CD4-positive, alpha-beta T cell treated with Interferon gamma for 1 hour (primary cell): ENCODE measurements at regions not wholly inside any gene's neighbourhood (a gene's known extent, or its start where the extent isn't known, plus 50 kb on each side); places are given as distances from the start of the nearest gene placed in this dataset.

Experiments
- DNase-seq: peaks from one replicate; pipeline ENCODE4 v3.0.0-alpha.2; 2020

DNA sequence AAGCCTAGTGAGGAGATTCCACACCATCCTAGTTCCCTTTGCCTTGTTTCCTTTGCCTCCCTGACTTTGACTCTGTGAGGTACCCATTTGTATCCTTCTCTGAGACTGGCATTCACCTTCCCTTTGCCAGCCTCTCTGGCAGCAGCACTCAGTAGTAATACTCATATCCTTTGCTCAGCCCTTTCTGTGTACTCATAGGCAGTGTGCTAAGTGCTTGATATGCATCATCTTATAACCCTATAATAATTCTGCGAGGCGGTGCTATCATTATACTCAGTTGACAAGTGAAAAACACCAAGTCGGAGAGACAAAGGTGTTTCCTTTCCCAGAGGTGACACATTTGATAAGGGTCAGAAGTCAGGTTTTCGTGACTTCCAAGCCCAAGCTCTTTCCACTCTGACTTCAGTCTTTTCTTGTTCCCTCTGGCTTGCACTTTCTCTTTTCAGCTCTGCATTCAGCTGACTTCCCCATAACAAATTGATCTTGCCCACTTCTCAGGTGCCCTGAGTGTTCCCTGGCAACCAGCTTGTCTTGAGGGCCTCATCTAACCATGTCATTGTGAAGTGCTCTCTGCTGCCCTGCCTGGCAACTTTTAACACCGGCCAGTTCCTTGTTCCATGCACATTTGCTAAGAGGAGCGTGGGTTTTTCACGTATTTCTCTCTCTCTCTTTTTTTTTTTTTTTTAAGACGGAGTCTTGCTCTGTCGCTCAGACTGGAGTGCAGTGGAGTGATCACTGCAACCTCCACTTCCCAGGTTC lies 94.5 kb upstream of the UPP2 start:
- peak; percentile 3 for DNase-seq

DNA sequence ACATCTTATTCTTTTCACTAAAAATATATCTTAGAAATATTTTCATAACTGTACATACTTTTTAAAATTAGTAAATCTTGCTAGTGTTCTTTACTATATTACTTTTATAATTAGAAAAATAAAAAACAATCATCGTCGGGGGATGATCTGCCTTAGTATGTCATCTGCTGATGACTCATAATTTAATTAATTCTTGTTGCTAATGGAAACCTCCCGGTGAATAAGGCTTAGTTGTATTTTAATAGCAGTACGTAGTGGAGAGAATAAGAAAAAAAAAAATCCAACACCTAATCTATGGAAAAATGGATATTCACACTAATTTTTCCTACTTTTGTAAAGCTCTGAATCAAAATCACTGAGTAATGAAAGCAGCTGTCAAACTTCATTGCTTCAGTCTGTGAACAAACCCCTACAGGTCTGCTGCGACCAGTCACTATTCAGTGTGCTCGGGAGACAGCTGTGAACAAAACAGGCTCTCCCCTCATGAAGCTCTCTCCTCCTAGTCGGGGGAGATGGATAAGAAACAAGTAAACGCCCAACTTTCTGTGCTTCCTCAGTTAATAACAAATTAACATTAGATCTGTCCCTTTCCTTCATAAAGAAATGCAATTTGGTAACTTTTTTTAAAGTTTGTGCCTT lies 97.4 kb upstream of the UPP2 start:
- DNase-seq: no peak

DNA sequence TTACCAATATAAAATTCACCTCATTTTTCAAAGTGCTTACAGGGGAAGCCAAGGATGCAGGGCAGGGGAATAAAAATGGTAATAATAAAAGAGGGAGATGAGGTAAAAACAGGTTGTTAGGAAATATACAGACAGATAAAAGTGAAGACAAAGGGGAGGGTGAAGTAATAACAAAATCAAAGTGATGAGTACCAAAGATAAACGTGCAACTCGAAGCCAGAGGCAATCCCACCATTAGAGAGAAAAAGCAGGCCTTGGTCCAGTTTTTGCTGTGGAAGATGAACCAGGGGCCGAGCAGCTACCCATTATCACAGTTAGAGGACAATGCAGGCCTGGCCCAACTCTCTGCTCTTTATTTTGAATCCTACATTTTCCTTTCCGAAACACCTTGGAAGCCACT lies 99.6 kb upstream of the UPP2 start:
- DNase-seq: no peak

DNA sequence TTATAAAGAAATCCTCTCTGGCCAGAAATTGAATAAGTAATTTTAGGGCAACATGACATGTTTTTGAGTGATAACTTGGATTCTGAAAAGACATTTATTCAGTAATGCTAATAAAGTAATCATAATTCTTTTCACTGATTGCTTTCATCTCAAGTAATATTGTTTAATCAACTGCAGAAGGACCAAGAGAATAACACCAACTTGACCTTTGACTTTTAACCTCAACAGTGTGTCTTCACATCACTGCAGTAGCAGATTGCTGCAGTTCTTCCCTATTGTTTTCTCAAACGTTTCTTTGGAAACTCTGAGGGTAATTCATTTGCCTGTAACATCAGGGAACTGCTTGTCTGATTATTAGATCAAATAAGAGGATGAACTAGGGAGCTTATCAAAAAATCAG lies 104.9 kb upstream of the UPP2 start:
- no peak for DNase-seq

DNA sequence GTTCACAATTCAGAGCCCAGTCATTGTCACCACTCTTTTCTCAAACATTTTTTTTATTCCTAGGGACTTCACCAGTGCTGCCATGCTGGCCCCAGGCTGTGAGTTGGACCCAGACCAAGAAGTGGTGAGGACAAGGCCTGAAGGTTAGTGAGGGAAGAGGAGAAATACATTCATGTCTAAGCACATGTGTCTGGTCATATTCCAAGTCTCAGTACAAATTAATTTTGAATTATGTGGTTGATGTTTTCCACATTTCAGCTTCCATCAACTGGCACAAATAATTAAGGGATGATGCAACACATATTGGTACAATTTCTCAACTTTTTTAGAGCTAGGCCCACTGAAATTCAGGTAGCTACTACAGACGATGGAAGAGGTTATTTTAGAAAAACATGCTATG lies 106.6 kb upstream of the UPP2 start:
- DNase-seq: no peak

DNA sequence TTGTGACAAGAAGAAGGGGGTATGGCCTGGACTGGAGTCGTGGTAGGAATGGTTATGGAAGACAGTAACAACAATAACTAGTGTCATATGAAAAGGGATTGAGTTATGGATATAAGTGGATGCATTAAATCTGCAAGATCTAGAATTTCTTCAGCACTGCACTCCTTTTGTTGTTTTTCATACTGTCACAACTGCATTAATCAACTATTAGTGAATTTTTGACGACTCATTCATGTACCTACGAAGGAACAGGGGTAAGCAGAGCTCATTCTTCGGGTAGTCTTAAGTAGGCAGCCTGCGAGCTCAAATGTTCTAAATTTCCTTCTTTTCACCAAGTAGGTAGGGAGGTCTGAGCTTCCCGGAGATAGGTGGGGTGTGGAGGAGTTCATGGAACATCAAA lies 109.7 kb upstream of the UPP2 start:
- DNase-seq: no peak

DNA sequence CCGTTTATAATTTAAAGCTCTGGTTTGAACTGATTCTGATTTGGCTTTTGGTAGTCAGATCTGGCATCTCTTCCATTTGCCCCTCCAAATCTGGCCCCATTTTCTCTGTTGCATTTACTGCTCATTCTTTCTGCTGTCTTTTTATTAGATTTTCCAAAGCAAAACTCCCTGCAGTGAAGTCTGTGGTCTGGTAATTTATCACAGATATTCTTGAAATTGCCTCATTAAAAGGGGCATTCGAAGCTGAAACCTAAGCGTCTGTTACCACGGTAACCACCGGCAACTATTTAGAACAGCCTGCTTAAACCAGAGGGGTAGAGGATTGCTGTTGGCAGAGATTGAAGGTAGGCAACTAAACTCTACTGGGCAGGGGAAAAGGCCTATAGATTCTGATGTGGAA lies 111.5 kb upstream of the UPP2 start:
- no peak for DNase-seq

DNA sequence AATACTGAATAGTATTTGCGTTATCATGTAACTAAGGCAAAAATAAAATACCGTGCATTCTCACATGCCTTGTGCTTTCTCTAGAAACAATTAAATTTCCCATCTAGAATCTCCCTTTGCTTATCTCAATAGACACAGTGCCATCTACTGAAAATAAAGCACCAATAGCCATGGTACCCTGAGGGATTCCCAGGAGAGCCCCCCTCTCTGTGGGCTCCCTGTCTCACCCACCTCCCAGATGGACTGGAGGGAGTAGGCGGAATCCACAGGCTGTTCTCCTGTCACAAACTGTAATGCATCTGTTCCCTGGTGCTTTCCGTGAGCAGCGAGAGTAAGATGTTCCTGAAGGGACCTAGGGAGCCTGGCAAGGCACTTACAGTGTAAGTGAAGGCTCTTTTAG lies 112.4 kb upstream of the UPP2 start:
- no peak for DNase-seq

DNA sequence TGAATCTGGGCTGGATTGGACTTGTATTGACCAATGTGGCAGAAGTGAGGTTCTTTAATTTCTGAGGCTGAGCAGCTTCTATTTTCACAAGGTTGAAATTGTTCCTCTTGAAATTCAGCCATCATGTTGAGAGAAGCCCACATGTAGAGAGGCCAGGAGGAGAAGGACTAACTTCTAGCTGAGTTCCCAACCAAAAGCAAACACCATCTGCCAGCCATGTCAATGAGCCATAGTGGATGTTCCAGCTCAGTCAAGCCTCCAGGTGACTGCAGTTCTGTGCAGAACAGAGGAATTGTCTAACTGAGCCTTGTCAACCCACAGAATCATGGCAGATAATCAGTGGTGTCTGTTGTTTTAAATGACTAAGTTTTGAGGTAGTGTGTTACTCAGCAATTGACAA lies 110.6 kb upstream of the ACVR1 start:
- no peak for DNase-seq

DNA sequence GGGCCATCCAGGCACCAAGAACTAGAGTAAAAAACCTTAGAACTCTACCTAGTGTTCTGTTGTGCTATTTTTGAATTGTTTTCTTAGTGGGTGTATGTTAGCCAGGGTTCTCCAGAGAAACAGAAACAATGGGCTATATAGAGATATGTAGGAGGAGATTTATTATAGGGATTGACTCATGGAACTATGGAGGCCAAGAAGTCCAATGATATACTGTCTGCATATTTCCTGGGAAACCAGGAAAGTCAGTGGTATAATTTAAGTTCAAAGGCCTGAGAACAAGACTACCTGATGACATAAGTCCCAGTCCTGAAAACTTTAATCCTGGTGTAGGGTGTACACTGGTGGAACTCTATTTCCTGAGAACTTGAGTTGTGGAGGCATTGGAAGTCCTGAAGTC lies 108.7 kb upstream of the ACVR1 start:
- DNase-seq: no peak

DNA sequence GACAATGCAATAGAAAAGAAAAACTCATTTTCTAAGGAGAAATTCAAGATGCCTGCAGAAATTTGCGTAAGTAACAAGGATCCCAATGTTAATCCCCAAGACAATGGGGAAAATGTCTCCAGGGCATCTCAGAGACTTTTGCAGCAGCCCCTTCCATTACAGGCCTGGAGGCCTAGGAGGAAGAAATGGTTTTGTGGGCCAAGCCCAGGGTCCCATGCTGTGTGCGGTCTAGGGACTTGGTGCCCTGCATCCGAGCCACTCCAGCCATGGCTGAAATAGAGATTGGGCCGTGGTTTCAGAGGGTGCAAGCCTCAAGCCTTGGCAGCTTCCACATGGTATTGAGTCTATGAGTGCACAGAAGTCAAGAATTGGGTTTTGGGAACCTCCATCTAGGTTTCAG lies 103.9 kb upstream of the ACVR1 start:
- DNase-seq: no peak

DNA sequence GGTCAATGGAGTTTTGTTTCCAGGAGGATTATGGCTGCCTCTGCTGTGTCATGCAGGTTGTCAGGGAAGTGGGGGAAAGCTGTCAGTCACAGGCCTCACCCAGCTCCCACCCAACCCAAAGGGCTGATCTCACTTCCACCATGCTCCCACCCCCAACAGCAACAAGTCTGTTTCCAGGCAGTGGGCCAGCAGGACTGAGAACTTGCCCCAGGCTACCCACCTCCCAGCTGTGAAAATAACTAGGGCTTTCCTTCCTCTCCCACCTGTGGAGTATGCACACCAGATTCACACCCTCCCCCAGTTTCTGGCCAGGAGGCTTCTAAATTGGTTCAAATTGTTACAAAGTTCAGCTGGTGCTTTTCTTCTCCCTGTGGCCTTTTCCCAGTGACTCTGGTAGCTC lies 95.6 kb upstream of the ACVR1 start:
- DNase-seq: no peak

DNA sequence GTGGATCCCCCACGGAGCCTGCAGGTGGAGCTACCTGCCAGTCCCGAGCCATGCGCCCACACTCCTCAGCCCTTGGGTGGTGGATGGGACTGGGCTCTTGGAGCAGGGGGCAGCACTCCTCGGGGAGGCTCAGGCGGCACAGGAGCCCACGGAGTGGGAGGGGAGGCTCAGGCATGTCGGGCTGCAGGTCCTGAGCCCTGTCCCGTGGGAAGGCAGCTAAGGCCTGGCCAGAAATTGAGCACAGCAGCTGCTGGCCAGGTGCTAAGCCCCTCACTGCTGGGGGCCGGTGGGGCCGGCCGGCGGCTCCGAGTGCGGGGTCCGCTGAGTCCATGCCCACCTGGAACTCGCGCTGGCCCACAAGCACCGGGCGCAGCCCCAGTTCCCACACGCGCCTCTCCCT lies 91.7 kb upstream of the ACVR1 start:
- DNase-seq: no peak

DNA sequence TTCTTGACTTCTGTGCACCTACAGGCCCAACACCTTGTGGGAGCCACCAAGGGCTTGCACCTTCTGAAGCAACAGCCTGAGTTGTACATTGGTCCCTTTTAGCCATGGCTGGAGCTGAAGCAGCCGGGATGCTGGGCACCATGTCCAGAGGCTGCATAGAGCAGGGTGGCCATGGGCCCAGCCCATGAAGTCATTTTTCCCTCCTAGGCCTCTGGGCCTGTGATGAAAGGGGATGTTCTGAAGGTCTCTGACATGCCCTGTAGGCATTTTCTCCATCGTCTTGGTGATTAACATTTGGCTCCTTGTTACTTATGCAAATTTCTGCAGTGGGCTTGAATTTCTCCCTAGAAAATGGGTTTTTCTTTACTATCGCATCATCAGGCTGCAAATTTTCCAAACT lies 83.1 kb upstream of the ACVR1 start:
- DNase-seq: no peak

DNA sequence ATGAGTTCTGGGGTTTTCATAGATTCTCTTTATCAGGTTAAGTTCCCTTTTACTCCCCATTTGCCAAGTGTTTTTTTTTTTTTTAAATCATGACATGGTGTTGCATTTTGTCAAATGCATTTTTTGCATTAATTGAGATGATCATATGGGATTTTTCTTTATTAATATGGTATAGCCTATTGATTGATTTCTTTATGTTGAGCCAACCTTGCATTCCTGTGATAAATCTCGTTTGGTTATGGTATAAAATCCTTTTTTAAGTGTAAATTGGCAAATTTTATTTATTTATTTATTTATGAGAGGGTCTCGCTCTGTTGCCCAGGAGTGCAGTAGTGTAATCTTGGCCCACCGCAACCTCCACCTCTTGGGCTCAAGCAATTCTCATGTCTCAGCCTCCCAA lies 81.5 kb upstream of the ACVR1 start:
- no peak for DNase-seq

DNA sequence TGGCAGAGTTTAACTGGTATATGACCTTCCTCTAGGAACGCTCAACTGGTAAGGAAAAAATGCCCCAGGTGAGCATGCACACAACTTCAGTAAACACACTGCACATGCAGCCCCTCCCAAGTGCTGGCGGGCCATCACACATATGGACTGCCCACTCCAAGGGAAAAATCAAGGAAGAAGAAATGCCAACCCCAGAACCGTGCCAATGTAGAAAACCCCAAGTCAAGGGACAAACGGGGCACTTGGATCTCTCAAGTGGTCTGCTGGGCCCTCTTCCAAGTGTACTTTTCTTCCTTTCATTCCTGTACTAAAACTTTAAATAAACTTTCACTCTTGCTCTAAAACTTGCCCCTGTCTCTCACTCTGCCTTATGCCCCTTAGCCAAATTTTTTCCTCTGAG lies 76.4 kb upstream of the ACVR1 start:
- DNase-seq: no peak

DNA sequence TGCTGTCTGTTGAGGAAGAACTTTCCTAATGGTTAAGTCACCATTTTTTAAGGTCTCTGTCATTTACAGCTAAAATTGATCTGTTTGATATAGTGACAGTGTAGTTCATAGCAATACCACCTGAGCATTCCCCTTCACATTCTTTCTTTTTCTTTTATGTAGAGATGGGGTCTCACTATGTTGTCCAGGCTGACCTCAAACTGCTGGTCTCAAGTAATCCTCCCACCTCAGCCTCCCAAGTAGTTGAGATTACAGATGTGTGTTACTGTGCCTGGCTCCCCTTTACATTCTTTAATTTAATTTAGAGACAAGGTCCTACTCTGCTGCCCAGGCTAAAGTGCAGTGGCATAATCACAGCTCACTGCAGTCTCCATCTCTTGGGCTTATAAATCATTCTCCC lies 72.7 kb upstream of the ACVR1 start:
- DNase-seq: no peak

DNA sequence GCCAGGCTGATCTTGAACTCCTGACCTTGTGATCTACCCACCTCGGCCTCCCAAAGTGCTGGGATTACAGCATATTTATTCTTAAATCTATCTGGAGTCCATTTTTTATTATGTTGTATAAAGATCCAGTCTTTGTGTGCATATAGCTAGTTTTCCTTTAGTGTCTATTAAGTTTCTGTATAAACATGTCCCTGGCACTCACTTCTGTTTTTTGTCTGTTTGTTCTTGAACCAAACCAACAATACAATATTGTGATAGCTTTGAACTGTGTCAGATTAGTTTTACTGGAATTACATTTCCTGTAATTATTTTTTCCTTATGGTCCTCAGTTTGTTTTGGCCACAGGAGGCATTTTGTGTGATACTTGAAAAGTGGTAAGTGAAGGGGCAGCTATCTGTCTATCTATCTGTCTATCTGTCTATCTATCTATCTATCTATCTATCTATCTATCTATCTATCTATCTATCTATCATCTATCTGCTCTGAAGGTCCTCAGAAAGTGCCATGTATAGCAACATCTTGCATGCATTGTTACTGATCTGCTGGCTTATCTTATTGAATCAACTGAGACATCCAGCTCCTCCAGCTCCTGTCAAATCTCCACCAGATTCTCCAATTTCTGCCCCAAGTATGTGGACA lies 70.9 kb upstream of the ACVR1 start:
- DNase-seq: no peak

DNA sequence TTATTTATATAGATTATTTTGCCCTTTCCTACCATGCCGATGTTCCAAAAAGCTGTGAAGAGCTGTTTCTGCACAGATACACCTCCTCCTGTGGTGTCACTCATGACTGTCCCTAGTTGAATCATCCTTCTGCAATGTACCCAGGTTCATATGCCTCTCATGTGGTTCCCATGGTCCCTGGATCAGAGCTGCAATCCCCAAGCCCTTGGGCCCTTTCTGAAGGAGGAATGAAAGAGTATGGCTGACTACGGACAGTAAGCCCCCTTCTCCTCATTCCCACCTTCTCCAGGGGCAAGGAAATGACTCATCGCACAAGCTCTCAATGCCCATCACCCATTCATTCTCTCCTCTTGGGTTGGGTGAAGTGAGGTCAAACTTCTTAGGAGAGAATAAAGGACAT lies 63.9 kb upstream of the ACVR1 start:
- no peak for DNase-seq

DNA sequence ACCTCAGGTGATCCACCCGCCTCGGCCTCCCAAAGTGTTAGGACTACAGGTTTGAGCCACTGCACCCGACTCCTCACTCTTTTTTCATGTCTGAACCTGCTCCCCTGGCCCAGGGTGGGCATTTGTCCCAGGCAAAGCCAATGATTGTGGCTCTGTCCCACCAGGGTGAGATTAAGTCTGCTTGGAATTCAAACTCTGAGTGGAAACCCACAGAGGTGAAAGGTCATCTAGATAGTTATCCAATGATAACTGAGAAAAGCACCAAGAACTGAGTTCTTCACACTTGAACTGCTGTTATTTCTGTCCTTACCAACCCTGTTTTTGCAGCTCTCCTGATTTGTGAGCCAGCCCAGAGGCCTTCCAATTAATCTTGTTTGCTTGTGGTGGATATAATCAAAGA lies 62.4 kb upstream of the ACVR1 start:
- DNase-seq: no peak

DNA sequence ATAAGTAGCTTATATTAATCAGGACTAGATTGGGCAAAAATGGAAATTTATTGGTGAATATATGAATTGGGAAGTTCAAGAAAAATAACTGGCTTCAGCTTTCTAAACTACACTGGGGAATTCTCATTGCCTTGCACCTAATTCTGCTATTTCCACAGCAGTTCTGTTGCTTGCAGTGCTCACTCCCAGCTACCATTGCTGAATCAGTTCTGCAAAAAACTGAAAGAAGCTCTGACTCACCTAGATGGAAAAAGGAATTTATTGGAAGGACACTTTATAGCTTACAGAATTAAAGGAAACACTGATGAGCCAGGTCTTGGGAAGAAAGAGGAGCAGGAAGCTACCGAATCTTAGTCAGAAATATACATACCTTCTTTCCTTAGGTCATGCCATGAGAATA lies 60.3 kb upstream of the ACVR1 start:
- no peak for DNase-seq

DNA sequence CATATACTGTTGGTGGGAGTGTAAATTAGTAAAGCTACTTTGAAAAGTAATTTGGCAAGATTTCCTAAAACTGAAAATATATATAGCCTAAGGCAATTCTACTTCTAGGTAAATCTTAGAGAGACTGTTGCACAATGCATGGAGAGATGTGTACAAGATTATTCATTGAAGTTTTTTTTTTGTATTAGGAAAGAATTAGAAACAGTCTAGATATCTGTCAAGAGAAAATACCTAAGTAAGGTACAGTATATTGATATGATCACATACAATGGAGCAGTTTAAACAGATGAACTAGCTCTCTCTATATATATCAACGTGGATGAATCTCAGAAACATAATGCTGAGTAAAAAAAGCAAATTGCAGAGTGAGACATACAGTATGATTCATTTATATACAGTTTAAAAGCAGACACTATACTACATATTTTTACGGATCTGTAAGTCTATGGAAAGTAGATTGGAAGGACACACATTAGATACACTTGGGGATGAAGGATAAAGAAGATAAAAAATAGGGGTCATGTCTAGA lies 59.3 kb upstream of the ACVR1 start:
- DNase-seq: no peak

DNA sequence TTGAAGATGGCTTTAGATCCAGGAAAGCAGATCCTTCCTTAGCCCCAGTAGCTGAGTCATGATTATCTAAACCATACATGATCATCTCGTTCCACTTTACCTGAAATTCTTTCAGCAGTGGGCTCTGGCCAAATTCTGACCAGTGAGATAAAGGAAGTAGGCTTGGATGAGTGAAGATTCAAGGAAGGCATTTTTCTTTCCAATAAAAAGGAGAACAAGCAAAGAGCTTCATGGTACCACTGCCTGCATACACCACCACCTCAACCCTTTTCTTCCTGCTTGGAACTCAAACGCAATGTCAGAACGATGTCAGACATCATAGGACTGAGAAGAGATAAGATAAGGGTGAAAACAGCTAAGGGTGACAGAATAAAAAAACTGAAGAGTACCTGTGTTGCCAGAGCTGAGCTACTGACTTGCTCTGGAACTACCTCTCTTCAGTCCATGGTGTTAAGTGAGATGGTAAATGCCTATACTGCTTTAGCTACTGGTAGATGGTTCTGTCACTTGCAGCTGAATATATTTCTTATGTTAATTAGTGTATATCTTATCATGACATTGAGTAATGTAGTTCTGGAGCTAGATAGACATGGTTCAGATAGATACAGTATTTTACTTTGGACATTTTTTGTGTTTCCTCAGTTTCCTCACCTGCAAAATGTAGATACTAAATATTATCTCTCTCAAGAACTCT lies 58.7 kb upstream of the ACVR1 start:
- DNase-seq: no peak
